ACHN (cell line): ENCODE measurements at regions not wholly inside any gene's neighbourhood (a gene's known extent, or its start where the extent isn't known, plus 50 kb on each side); places are given as distances from the start of the nearest gene placed in this dataset.

Source experiments
- DNase-seq: peaks from one replicate; pipeline ENCODE4 v3.0.0-alpha.2; 2015
- in situ Hi-C: cut with HindIII; loops from 2 replicates; pipeline ENCODE4 v1.10.0; 2017; ENCODE audit warnings: low sequenced_read_pairs, low pct_ligation_motif_present, low pct_unique_long_range_greater_than_20kb

GRCh38 chr12:87272851-87273250, 756.4 kb downstream of the C12orf50 start:
- in situ Hi-C loops: no loop called here
- no peak for DNase-seq

GRCh38 chr12:87270919-87271318, 758.3 kb downstream of the C12orf50 start:
- DNase-seq: peak; percentile 8
- in situ Hi-C loops: no loop called here

GRCh38 chr12:87266305-87266704, 762.9 kb downstream of the C12orf50 start:
- in situ Hi-C loops: no loop called here
- peak; percentile 11 for DNase-seq

- no peak for DNase-seq
- in situ Hi-C loops: no loop called here
These were observed 769.8 kb downstream of the C12orf50 start for GRCh38 chr12:87259391-87259790.

GRCh38 chr12:87254381-87255030, 774.7 kb downstream of the C12orf50 start:
- in situ Hi-C loops: no loop called here

GRCh38 chr12:87253157-87253556, 776.0 kb downstream of the C12orf50 start:
- in situ Hi-C loops: no loop called here
- no peak for DNase-seq

More at GRCh38 chr12:87254381-87255030, 774.7 kb downstream of the C12orf50 start:
- no peak for DNase-seq

- DNase-seq: no peak
- in situ Hi-C loops: no loop called here
These were observed 782.5 kb downstream of the C12orf50 start for GRCh38 chr12:87246726-87247125.

GRCh38 chr12:87238466-87238865, 790.7 kb downstream of the C12orf50 start:
- DNase-seq: no peak

GRCh38 chr12:87234898-87235297, 794.3 kb downstream of the C12orf50 start:
- in situ Hi-C loops: no loop called here
- no peak for DNase-seq

More at GRCh38 chr12:87238466-87238865, 790.7 kb downstream of the C12orf50 start:
- in situ Hi-C loops: no loop called here

GRCh38 chr12:87233671-87234070, 795.5 kb downstream of the C12orf50 start:
- no peak for DNase-seq

GRCh38 chr12:87231818-87232217, 797.4 kb downstream of the C12orf50 start:
- DNase-seq: no peak
- in situ Hi-C loops: no loop called here

More at GRCh38 chr12:87233671-87234070, 795.5 kb downstream of the C12orf50 start:
- in situ Hi-C loops: no loop called here

GRCh38 chr12:87230441-87230840, 798.8 kb downstream of the C12orf50 start:
- no peak for DNase-seq
- in situ Hi-C loops: no loop called here

- in situ Hi-C loops: no loop called here
- DNase-seq: no peak
These were observed 802.0 kb downstream of the C12orf50 start for GRCh38 chr12:87227162-87227561.

- in situ Hi-C loops: no loop called here
- no peak for DNase-seq
These were observed 811.7 kb downstream of the C12orf50 start for GRCh38 chr12:87217491-87217890.

- in situ Hi-C loops: no loop called here
These were observed 812.8 kb downstream of the C12orf50 start for GRCh38 chr12:87216436-87216835.

GRCh38 chr12:87202189-87202588, 827.0 kb downstream of the C12orf50 start:
- in situ Hi-C loops: no loop called here
- DNase-seq: no peak

More at GRCh38 chr12:87216436-87216835, 812.8 kb downstream of the C12orf50 start:
- no peak for DNase-seq

- in situ Hi-C loops: no loop called here
- DNase-seq: no peak
These were observed 827.6 kb downstream of the C12orf50 start for GRCh38 chr12:87201598-87201997.

GRCh38 chr12:87200289-87200979, 828.8 kb downstream of the C12orf50 start:
- no peak for DNase-seq
- in situ Hi-C loops: no loop called here

- in situ Hi-C loops: no loop called here
- DNase-seq: no peak
These were observed 831.0 kb downstream of the C12orf50 start for GRCh38 chr12:87198181-87198580.

- no peak for DNase-seq
- in situ Hi-C loops: no loop called here
These were observed 832.9 kb downstream of the C12orf50 start for GRCh38 chr12:87196321-87196720.
